DOHH2 (cell line): ENCODE measurements at regions not wholly inside any gene's neighbourhood (a gene's known extent, or its start where the extent isn't known, plus 50 kb on each side); places are given as distances from the start of the nearest gene placed in this dataset.

Experiments used
- H3F3A ChIP-seq: fragments of 200-600 bp; sonication (generic), shearing (Covaris generic); 2 replicates; pipeline ENCODE4 v1.6.0; 2016; ENCODE audit warnings: antibody characterized with exemption, mild to moderate bottlenecking; ENCODE audit not compliant: control insufficient read depth, insufficient read depth
- H3K27ac ChIP-seq: fragments of 200-600 bp; sonication (generic); 2 replicates; pipeline ENCODE4 v1.5.1; 2014; ENCODE audit warnings: low read depth, mild to moderate bottlenecking, low read length, moderate library complexity
- H3K27me3 ChIP-seq: fragments of 200-600 bp; sonication (generic); 2 replicates; pipeline ENCODE4 v1.6.1; 2014; ENCODE audit warnings: mild to moderate bottlenecking, low read length, mixed read lengths; ENCODE audit not compliant: control insufficient read depth
- H3K36me3 ChIP-seq: fragments of 200-600 bp; sonication (generic); 2 replicates; pipeline ENCODE4 v1.6.1; 2014; ENCODE audit warnings: mild to moderate bottlenecking, low read length, moderate library complexity, mixed read lengths; ENCODE audit not compliant: control insufficient read depth
- H3K4me1 ChIP-seq: fragments of 200-600 bp; sonication (generic); 2 replicates; pipeline ENCODE4 v1.6.1; 2014; ENCODE audit warnings: mild to moderate bottlenecking, low read length, mixed read lengths; ENCODE audit not compliant: control insufficient read depth
- H3K4me2 ChIP-seq: fragments of 200-600 bp; sonication (generic); 2 replicates; pipeline ENCODE4 v1.6.0; 2014; ENCODE audit warnings: mild to moderate bottlenecking, low read length, moderate library complexity
- H3K4me3 ChIP-seq: fragments of 200-600 bp; sonication (generic); 2 replicates; pipeline ENCODE4 v1.5.1; 2014; ENCODE audit warnings: mild to moderate bottlenecking, low read length, mixed read lengths
- H3K79me2 ChIP-seq: fragments of 200-600 bp; sonication (generic); 2 replicates; pipeline ENCODE4 v1.6.1; 2014; ENCODE audit warnings: mild to moderate bottlenecking, low read length, mixed read lengths; ENCODE audit not compliant: control insufficient read depth
- H3K9me2 ChIP-seq: fragments of 200-600 bp; sonication (generic); replicated peaks from 2 replicates; pipeline ENCODE4 v1.6.1; 2014; ENCODE audit warnings: mild to moderate bottlenecking, low read length, mixed read lengths; ENCODE audit not compliant: control insufficient read depth
- H3K9me3 ChIP-seq: fragments of 200-600 bp; sonication (generic); 2 replicates; pipeline ENCODE4 v1.6.1; 2014; ENCODE audit warnings: antibody characterized with exemption, low read length, mixed read lengths; ENCODE audit not compliant: control insufficient read depth, insufficient read depth
- H4K20me1 ChIP-seq: fragments of 200-600 bp; sonication (generic); 2 replicates; pipeline ENCODE4 v1.6.0; 2014; ENCODE audit warnings: low read depth, mild to moderate bottlenecking, antibody characterized with exemption, low read length, moderate library complexity; ENCODE audit not compliant: control insufficient read depth, insufficient read depth
- EZH2phosphoT487 ChIP-seq: fragments of 200-600 bp; sonication (generic); IDR thresholded peaks from 2 replicates; pipeline ENCODE4 v1.6.1; 2017; ENCODE audit warnings: borderline replicate concordance, mild to moderate bottlenecking, antibody characterized with exemption, low read length, moderate library complexity, mixed read lengths
- TF ChIP-seq, protein P1 (sequence below): fragments of 200-600 bp; sonication (generic); IDR thresholded peaks from one replicate; pipeline ENCODE4 v1.5.1; 2014; ENCODE audit warnings: antibody characterized with exemption, mild to moderate bottlenecking, low read depth, low read length; ENCODE audit not compliant: poor library complexity, severe bottlenecking

DNA sequence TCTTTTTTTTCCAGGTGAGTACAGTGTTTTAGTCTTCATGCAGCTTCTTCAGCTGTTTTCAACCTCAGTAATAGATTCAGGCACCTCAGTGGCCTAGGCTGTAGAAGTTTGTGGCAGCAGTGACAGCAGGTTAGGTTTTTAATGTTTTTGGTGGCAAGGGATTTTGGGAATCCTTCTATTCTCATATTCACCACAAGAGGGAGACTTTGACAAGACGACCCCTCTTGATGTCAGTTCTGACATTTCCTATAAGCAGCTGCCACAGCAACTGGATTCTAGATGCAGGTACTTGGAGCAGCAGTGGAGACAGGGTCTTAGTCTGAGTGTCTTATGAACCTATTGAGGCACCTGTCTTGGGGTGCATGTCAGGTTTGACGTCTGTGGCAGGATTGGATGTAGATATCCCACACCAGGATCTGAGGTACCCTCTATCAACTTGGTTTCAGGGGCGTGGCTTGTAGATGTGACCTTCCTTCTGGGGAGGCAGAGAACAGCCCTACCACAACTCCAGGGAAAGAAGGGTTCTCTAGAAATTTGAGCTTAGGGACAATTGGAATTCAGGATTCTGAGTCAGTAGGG is 1104.2 kb upstream of the TMPRSS15 start:
- Histone ChIP-seq H3F3A (no peaks in the 10 kb centered on the region), H3K9me2 (no peaks in the 10 kb centered on the region), H3K9me3 (peaks cover 6% of the 10 kb centered on the region), H3K27ac (no peak overlapping the region), H4K20me1 (no peaks in the 10 kb centered on the region), H3K4me2 (no peak overlapping the region), H3K4me3 (no peak overlapping the region), H3K27me3 (no peaks in the 10 kb centered on the region), H3K79me2 (no peaks in the 10 kb centered on the region), H3K36me3 (no peaks in the 10 kb centered on the region), H3K4me1 (no peaks in the 10 kb centered on the region)
- TF ChIP-seq, protein P1, sequence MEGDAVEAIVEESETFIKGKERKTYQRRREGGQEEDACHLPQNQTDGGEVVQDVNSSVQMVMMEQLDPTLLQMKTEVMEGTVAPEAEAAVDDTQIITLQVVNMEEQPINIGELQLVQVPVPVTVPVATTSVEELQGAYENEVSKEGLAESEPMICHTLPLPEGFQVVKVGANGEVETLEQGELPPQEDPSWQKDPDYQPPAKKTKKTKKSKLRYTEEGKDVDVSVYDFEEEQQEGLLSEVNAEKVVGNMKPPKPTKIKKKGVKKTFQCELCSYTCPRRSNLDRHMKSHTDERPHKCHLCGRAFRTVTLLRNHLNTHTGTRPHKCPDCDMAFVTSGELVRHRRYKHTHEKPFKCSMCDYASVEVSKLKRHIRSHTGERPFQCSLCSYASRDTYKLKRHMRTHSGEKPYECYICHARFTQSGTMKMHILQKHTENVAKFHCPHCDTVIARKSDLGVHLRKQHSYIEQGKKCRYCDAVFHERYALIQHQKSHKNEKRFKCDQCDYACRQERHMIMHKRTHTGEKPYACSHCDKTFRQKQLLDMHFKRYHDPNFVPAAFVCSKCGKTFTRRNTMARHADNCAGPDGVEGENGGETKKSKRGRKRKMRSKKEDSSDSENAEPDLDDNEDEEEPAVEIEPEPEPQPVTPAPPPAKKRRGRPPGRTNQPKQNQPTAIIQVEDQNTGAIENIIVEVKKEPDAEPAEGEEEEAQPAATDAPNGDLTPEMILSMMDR, result peak; percentile 35
- no peak for TF ChIP-seq EZH2phosphoT487

DNA sequence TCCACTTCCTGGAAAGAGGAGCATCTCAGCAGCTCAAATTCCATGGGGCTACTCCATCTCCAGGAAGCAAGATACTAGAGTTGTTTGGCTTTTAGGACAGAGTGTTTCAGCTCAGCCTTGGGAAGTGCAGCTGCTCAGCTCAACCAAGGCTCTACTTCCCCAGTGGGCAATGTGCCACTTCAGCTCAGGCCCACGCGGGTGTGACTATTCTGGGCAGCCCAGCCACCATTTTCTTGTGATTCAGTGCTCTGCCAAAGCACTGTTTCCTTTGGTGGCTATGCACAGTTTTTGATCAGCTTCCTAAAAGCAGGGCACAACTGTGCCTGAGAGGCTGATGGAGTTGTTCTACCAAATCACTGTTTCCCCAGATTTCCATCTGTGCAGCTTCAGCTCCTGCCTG is 1104.9 kb upstream of the TMPRSS15 start:
- Histone ChIP-seq H3F3A (no peaks in the 10 kb centered on the region), H3K4me1 (no peaks in the 10 kb centered on the region), H3K79me2 (no peaks in the 10 kb centered on the region), H3K27me3 (no peaks in the 10 kb centered on the region), H3K4me3 (no peak overlapping the region), H4K20me1 (no peaks in the 10 kb centered on the region), H3K4me2 (no peak overlapping the region), H3K36me3 (no peaks in the 10 kb centered on the region), H3K9me3 (peaks cover 13% of the 10 kb centered on the region), H3K27ac (no peak overlapping the region), H3K9me2 (no peaks in the 10 kb centered on the region)
- no peak for TF ChIP-seq EZH2phosphoT487
- TF ChIP-seq, protein P1, result no peak

DNA sequence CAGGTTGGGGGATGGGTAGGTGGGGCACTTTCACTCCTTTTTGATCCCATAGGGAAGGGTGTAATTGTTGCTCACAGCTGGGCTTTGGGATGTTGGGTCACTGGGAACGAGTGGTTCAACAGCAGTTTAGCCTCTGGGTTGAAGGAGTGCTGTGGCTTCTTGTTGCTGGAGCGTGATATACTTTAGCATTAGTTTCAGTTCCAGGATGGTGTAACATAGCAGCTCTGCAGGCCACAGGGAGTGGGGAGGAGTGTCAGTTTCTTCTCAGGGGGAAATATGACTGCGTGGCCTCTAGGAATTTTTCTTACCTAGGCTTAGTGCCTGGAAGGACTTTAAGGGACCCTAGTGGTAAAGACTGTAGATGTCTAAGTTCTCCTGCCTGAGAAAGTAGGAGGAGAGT is 1105.3 kb upstream of the TMPRSS15 start:
- no peaks in the 10 kb centered on the region for H4K20me1 ChIP-seq
- H3F3A ChIP-seq, result no peaks in the 10 kb centered on the region
- no peaks in the 10 kb centered on the region for H3K4me1 ChIP-seq
- no peaks in the 10 kb centered on the region for H3K9me2 ChIP-seq
- no peak overlapping the region for H3K4me3 ChIP-seq
- H3K9me3 ChIP-seq, result peaks cover 16% of the 10 kb centered on the region
- TF ChIP-seq, protein P1, result no peak
- TF ChIP-seq EZH2phosphoT487, result no peak
- no peaks in the 10 kb centered on the region for H3K79me2 ChIP-seq
- H3K4me2 ChIP-seq, result no peak overlapping the region
- H3K27me3 ChIP-seq, result no peaks in the 10 kb centered on the region
- no peaks in the 10 kb centered on the region for H3K36me3 ChIP-seq
- no peak overlapping the region for H3K27ac ChIP-seq

DNA sequence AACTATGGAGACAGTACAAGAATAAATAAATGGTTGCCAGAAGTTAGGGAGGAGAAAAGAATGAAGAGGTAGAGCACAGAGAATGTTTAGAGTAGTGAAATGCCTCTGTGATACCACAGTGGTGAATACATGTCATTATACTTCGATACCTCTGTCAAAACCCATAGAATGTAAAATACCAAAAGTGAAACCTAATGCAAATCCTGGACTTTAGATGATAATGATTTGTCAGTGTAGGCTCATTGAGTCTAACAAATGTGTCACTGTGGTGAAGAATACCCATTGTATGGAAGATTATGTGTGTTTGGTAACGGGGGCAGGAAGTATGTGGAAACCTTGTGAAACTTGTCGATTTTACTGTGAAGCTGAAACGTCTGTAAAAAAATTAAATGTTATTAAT is 1106.5 kb upstream of the TMPRSS15 start:
- Histone ChIP-seq H4K20me1 (no peaks in the 10 kb centered on the region), H3K36me3 (no peaks in the 10 kb centered on the region), H3K27ac (no peak overlapping the region), H3K9me2 (no peaks in the 10 kb centered on the region), H3K4me2 (no peak overlapping the region), H3K4me1 (no peaks in the 10 kb centered on the region), H3K79me2 (no peaks in the 10 kb centered on the region), H3K4me3 (no peak overlapping the region), H3K9me3 (peaks cover 20% of the 10 kb centered on the region), H3K27me3 (no peaks in the 10 kb centered on the region), H3F3A (no peaks in the 10 kb centered on the region)
- TF ChIP-seq, protein P1, result no peak
- no peak for TF ChIP-seq EZH2phosphoT487
